GM19043 (cell line): ENCODE measurements at regions not wholly inside any gene's neighbourhood (a gene's known extent, or its start where the extent isn't known, plus 50 kb on each side); places are given as distances from the start of the nearest gene placed in this dataset.

ENCODE experiments used
- ATAC-seq: cut with Tn5 transposase; IDR thresholded peaks from one replicate; pipeline ENCODE4 v1.9.1; 2021; ENCODE audit warnings: low read depth; ENCODE audit not compliant: unreplicated experiment

DNA sequence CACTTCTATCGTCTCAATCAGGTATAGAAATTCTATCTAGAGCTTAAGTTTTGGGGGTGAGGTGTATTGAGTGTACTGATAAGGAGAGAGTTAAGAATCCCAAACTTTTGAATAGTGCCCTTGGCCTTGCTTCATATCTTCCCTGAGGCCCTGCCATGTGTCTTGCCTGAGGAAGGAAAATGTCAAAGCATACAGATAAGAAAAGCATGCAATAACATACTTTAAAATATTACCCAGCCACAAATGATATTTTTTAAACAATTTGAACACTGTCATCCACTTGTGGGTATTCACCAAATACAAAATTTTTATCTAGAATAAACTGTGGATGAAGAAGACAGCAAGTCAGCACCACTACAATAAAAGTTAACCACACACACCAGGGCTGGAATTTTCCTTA lies 631.0 kb upstream of the ALCAM start:
- no peak for ATAC-seq

GRCh38 chr3:104738271-104738670 lies 628.4 kb upstream of the ALCAM start:
- ATAC-seq, result no peak

DNA sequence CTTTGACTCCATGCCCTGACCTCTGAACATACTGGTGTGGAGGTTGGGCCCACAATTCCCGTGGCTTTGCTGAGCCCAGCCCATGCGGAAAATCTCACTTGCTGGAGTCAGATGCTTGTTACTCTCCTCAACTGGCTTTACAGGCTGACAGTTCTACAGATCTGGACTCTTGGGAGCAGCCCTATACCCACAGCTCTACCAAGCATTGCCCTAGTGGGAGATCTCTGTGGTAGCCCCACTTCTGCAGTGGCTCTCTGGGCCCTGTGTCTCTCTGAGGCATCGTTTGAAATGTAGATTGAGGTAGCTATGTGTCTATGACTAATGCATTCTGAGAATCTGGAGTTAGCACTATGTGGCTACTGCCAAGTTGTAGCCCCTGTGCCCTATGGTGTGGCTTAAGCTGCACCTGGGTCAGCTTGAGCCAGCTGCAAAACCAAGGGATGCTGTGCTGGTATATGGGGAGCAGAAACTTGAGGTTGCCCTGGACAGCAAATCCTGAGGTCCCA lies 625.8 kb upstream of the ALCAM start:
- no peak for ATAC-seq

DNA sequence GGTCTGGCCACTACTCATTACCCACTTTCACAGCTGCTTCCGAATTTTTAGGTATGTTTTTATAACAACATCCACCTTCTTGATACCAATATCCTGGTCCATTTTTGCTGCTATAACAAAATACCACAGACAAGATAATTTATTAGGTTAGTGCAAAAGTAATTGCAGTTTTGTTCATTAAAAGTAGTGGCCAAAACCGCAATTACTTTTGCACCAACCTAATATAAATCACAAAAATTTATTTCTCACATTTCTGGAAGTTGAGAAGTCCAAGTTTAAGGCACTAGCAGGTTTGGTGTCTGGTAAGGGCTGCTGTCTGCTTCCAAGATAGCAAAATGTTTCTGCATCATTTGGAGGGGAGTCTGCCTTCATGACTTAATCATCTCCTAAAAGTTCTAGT lies 624.7 kb upstream of the ALCAM start:
- no peak for ATAC-seq

DNA sequence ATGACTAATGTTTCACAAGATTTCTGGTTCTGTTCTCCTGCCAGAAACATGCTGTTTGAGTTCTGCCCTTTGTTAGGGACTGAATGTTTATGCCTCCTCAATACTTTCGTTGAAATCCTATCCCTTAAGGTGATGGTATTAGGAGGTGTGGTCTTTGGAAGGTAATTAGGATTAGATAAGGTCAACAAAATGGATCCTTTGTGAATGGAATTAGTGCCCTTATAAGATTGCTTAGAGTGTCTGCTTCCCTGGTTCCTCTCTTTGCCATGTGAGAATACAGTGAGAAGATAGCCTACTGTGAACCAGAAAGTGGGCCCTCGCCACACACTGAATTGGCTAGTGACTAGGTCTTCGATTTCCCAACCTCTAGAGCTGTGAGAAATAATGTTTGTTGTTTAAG lies 621.4 kb upstream of the ALCAM start:
- ATAC-seq, result no peak

GRCh38 chr3:104746056-104746455 lies 620.7 kb upstream of the ALCAM start:
- ATAC-seq, result no peak

DNA sequence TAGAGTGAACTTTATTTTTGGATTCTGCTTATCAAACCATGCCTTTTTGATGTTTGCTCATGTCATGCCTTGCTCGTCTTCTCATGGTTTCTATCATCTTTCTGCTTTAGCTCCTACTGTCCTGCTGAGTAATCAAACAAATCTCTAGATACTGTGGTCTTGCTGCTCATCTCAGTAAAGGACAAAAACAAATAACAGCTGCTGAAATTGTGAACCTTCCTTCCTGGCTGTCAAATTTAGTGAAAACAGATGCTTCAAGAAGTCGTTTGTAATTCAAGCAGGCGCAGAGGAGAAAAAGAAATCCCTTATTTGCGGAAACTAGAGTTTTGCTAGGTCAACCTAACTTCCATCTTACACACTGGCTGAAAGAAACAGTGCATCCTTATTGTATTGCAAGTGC lies 616.1 kb upstream of the ALCAM start:
- ATAC-seq, result no peak

DNA sequence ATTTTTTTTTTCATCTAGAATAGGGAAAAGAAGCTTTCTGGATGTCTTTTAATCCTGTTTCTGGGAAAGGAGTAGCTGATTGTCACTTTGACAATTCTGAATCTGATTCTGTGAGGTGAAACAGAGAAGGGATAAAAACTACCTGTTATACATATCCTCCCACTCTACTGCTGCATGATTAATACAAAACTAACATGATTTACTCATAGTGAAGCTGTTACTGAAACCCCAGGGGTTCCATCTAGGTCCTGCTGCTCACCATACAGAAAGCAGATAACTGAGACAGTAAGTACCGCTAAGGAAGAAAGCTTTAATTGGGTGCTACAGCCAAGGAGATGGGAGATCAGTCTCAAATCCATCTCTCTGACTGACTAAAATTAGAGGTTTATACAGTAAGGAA lies 610.9 kb upstream of the ALCAM start:
- no peak for ATAC-seq

GRCh38 chr3:104763007-104763406 lies 603.7 kb upstream of the ALCAM start:
- ATAC-seq, result no peak

DNA sequence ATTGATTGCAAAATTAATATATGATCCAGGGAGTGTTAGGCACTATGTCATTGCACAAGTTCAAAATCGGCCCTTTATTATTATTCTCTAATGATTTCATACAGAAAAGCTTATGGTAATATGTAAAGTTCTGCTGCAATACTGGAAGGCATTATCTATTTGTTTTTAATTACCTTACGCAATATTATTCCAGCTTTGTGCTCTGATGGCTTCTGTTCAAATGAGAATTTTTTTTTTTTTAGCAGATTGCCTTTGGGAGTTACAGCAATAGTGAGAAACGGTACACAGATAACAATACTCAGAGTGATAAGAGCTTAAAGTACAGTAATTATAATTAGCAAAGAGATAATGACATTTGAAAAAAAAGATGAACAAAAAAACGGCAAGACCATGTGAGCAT lies 602.2 kb upstream of the ALCAM start:
- no peak for ATAC-seq

DNA sequence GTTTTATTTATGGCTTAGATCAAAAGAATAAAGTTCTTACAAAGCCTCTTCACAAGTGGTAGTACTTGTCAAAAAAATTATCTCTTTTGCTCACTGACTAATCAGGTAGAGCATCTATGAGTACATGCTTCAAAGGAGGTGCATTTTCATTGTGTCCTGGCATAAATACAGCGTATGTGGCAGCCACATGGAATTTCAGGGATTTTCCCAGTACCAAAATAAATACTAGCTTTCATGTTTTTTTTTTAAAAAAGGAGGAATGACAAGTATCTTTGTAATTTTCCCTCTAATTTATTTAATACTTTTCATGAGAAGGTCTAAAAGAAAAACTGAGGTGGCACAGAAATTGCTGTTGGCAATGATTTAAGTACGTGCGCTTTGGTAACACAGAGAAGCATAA lies 597.8 kb upstream of the ALCAM start:
- ATAC-seq, result no peak

DNA sequence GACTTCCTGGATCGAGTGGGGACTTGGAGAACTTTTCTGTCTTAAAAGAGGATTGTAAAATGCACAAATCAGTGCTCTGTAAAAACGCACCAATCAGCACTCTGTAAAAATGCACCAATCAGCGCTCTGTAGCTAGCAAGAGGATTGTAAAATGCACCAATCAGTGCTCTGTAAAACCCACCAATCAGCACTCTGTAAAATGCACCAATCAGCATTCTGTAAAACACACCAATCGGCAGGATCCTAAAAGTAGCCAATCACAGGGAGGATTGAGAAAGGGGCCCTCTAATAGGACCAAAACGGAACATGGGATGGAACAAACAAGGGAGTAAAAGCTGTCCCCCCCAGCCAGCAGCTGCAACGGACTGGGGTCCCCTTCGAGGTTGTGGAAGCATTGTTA lies 587.4 kb upstream of the ALCAM start:
- ATAC-seq, result no peak

GRCh38 chr3:104781112-104781511 lies 585.6 kb upstream of the ALCAM start:
- no peak for ATAC-seq

DNA sequence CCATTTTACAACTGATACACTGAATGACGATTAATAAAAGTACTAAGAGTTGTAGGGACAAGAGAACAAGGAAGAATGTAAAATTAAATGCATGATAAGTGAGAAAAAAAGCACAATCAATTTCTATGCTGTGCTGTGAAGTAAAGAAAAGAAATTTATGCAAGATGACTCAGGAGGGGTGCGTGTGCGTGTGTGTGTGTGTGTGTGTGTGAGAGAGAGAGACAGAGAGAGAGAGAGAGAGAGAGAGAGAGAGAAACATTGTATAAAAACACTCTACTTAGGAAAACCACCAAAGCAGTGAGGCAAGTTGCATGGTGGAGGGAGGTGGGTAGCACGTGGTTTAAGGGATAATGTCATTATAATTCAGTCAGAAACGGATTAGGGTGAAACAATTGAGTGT lies 580.8 kb upstream of the ALCAM start:
- ATAC-seq, result no peak

DNA sequence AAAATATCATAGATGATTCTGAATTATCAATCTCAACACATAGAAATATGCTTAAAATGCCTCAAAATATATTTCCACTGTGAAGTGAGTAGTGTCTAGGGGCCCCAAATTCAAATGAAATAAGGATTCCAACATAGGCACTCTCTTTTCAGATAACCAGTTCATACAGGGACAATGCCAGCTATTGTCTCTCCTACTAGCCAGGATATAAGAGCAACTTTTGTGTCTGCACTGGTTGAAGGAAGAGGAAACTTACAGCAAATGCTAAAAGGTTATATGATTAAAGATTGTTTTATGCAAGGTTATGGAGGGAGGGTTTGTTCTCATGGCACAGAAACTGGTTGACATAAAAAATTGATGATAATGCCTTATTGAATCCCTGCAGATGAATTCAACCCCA lies 579.4 kb upstream of the ALCAM start:
- no peak for ATAC-seq

DNA sequence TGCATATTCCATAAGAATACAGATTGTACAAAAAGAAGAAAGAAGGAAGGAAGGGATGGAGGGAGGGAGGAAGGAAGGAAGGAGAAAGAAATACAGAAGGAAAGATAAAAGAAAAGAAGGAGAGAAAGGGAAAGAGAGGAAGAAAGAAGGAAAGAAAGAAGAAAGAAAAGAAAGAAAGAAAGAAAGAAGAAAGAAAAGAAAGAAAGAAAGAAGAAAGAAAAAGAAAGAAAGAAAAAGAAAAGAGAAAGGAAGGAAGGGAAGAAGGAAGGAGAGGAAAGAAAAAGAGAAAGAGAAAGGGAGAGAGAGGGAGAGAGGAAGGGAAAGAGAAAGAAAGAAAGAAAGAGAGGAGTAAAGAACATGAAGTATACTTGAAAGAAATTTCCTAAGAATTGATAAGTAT lies 577.9 kb upstream of the ALCAM start:
- ATAC-seq, result no peak

DNA sequence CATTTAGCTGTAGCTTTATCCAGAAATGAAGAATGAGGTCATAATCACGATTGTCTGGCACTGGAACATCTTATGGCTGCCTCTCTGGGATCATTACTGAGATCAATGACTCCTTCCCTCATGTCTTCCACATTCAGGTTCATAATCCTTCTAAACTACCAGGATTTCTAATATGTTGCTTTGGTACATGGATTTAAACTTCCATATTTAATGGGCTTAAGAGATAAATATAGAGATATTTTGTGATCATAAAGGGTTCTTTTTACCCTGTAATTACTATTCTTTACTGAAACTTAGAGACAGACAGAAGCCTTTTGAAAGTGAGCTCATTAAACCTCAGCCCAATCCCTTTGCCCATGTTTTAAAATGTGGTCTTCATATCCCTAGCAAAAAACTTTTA lies 575.4 kb upstream of the ALCAM start:
- ATAC-seq, result no peak

GRCh38 chr3:104796556-104796955 lies 570.2 kb upstream of the ALCAM start:
- ATAC-seq, result no peak

- no peak for ATAC-seq
These were observed 561.7 kb upstream of the ALCAM start for GRCh38 chr3:104805042-104805441.

DNA sequence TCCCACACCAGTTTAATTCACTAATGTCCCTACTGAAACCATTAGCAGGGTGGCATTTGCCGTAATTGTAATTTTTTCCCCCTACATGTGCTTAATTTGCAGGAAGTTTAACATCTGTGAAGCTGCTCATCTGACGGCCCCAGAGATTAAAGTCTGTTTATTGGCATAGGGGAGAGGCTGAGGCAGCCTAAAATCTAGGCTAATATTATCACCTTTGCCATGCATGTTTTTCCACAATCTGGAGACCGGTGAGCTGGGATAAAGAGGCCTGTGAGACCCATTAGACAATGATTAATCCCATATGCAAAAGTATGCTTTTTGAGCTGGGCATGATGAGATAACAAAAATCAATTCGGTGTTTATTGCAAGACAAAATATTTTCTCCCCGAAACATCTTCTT lies 561.2 kb upstream of the ALCAM start:
- ATAC-seq, result no peak

DNA sequence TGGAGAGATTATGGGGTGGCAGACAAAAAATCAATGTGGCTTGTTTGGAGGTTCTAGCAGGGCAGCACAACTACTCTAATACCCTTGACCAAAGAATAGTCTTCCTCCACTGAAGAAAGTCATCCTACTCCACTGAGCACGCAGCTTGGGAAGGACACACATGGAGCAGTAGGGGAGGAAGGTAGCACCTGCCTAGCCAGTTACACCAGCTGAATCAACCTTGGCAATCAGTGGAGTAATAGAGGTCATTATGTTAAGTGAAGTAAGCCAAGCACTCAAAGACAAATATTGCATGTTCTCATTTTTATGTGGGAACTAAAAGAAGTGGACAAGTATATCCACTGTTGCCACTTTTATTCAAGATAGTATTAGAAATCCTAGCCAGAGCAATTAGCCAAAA lies 555.8 kb upstream of the ALCAM start:
- no peak for ATAC-seq

DNA sequence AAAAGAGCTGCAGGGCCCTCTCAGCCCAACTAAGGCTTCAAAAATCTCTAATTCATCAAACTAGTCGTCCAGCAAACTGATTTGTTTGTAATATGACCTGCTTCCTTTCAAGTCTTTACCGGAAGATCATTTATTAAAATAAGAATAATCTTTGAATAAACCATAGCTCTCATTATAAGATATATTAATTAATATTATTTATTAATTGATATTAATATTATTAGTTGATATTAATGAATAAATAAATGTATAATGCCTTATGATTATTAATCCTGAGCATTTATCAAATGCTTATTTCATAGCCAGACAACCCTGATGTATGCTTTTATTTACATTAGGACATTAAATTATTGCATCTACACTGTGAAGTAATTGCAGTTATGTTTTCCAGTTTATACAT lies 550.7 kb upstream of the ALCAM start:
- no peak for ATAC-seq

DNA sequence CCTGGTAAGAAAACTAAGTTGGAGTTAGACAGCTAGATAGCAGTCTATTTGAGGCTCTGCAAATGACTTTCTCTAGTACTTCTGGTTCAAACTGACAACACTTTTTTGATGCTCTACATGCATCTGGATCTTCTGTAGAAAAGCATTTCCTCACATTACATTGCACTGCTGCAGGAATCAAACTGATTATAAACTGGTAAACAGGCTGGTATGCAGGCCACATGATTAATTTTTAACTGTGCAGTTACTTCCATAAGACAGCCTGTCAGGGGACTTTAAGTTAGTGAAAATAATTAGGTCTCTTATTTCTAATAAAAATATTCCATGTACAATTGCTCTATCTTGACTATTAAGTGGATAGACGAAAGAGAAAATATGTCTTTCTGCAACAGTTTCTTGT lies 550.0 kb upstream of the ALCAM start:
- ATAC-seq, result no peak

GRCh38 chr3:104819333-104819732 lies 547.4 kb upstream of the ALCAM start:
- ATAC-seq, result no peak
